AG04449 (cell line): ENCODE measurements at regions not wholly inside any gene's neighbourhood (a gene's known extent, or its start where the extent isn't known, plus 50 kb on each side); places are given as distances from the start of the nearest gene placed in this dataset.

Experiments used
- CTCF ChIA-PET: fragments of 350-600 bp; formaldehyde crosslinking; extraction: SDS; loops from one replicate; lab custom pipeline; 2021; ENCODE audit warnings: antibody characterized with exemption; lab: Yijun Ruan, JAX
- POLR2A ChIA-PET: fragments of 400-600, 350-600 bp; formaldehyde crosslinking; extraction: SDS; loops from one replicate; lab custom pipeline; 2020; ENCODE audit warnings: antibody characterized with exemption, inconsistent platforms; lab: Yijun Ruan, JAX
- DNase-seq: peaks from one replicate; pipeline ENCODE4 v3.0.0-alpha.2; 2010; ENCODE audit warnings: low read depth, low spot score
- H3K4me3 ChIP-seq: 2 replicates; pipeline ENCODE4 v1.5.1; 2011; ENCODE audit warnings: low read depth, mild to moderate bottlenecking, control low read depth, low read length
- TF ChIP-seq, protein P1 (sequence below): IDR thresholded peaks from one replicate; pipeline ENCODE4 v1.5.1; 2011; ENCODE audit warnings: mild to moderate bottlenecking, moderate library complexity, low read length, control low read depth, inconsistent platforms; ENCODE audit not compliant: insufficient read depth; ENCODE audit errors: missing control alignments

DNA sequence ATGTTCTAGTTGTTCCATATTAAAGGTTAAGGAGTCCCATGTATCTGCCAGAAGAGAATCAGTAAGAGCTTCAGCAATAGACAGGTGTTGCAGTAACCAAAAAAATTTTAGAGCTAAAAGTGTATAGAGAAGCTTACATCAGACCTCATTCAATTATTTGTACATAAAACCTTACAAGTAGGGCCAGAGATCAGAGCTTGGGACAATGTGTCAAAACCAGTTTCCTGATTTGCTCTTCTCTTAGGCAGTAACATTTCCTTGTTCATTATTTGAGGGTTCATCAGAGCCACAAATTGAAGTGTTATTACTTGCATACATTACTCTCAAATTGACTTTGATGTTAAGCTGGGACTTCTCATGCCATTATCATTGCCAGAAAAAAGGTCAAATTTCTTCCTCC, 55.5 kb upstream of the ATXN7L3B start:
- H3K4me3 ChIP-seq, result no peak overlapping the region
- TF ChIP-seq, protein P1, sequence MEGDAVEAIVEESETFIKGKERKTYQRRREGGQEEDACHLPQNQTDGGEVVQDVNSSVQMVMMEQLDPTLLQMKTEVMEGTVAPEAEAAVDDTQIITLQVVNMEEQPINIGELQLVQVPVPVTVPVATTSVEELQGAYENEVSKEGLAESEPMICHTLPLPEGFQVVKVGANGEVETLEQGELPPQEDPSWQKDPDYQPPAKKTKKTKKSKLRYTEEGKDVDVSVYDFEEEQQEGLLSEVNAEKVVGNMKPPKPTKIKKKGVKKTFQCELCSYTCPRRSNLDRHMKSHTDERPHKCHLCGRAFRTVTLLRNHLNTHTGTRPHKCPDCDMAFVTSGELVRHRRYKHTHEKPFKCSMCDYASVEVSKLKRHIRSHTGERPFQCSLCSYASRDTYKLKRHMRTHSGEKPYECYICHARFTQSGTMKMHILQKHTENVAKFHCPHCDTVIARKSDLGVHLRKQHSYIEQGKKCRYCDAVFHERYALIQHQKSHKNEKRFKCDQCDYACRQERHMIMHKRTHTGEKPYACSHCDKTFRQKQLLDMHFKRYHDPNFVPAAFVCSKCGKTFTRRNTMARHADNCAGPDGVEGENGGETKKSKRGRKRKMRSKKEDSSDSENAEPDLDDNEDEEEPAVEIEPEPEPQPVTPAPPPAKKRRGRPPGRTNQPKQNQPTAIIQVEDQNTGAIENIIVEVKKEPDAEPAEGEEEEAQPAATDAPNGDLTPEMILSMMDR, result no peak
- ChIA-PET CTCF (interaction anchor here (0.6 to 1.5 kb wide), 3 partner anchors 10 to 68 kb away, joined by 3 to 4 read pairs (median 3); no protein-coding TSS in a partner anchor), POLR2A (no interaction called here)
- DNase-seq, result no peak

DNA sequence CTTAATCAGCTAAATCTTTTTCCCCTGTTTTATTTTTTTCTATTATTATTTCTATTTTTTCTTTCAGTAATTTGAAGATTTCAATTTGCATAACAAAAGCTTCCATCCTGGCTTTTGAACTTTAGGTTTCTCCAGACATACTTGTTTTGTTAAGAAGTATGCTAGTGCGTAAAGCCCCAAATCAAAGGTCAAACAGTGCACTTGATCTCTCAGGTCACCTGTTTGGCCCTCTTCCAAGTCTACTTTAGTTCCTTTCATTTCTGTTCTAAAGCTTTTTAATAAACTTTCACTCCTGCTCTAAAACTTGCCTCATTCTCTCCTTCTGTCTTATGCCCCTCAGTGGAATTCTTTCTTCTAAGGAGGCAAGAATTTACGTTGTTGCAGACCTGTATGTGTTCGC, 54.6 kb upstream of the ATXN7L3B start:
- DNase-seq, result no peak
- CTCF ChIA-PET, result interaction anchor here (1.5 kb wide), 1 partner anchor 15 kb away, joined by 3 read pairs; no protein-coding TSS in a partner anchor
- no peak overlapping the region for H3K4me3 ChIP-seq
- POLR2A ChIA-PET, result no interaction called here
- TF ChIP-seq, protein P1, result no peak
